Erythroblast (primary cell): ENCODE measurements at regions not wholly inside any gene's neighbourhood (a gene's known extent, or its start where the extent isn't known, plus 50 kb on each side); places are given as distances from the start of the nearest gene placed in this dataset.

Experiments
- GATA1 ChIP-seq: IDR thresholded peaks from 2 replicates; pipeline ENCODE4 v1.6.1; 2011; ENCODE audit warnings: low read depth, mild to moderate bottlenecking, control low read depth, low read length, moderate library complexity
- POLR2A ChIP-seq: IDR thresholded peaks from 2 replicates; pipeline ENCODE4 v1.6.1; 2011; ENCODE audit warnings: mild to moderate bottlenecking, low read length

DNA sequence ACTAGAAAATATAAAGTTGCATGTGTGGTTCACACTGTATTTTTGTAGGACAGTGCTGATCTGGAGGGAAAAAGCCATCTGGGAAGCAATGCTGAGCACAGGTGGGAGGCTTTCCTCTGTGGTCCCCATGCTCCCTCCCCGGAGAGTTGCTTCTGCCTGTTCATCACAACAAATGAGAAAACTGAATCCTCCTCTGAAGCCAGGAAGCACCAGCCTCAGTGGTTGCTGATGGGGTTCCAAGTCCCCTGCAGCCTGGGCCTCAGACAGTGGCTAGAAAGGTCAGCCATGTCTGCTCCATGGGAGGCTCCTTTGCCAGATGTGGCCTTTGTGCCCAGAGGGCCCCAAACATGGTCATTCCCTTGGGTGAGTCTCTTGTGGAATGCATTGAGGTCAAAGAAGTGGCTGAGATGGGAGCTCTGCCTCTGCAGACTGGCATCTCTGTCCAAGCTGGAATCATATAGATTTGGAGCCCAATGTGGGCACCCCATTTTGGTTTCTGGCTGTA lies 77.6 kb downstream of the C5orf15 start:
- TF ChIP-seq POLR2A (no peak), GATA1 (no peak)
